ENCODE measurements at regions not wholly inside any gene's neighbourhood (a gene's known extent, or its start where the extent isn't known, plus 50 kb on each side); places are given as distances from the start of the nearest gene placed in this dataset.

GRCh38 chr5:125961150-125961549 is 462.1 kb upstream of the GRAMD2B start:
- no peak for TF ChIP-seq CTCF (IDR thresholded peaks at IDR 0.05; ENCODE audit: borderline replicate concordance, control extremely low read depth, extremely low read depth, insufficient read depth, missing control alignments)
- DNase-seq (ENCODE audit: low spot score), result no peak
- in situ Hi-C loops (cut with MboI; ENCODE audit: low sequenced_read_pairs, unreplicated experiment), result no loop called here

GRCh38 chr5:125965577-125965976 is 457.6 kb upstream of the GRAMD2B start:
- no peak for TF ChIP-seq CTCF (IDR thresholded peaks at IDR 0.05; ENCODE audit: borderline replicate concordance, control extremely low read depth, extremely low read depth, insufficient read depth, missing control alignments)
- no peak for DNase-seq (ENCODE audit: low spot score)
- in situ Hi-C loops (cut with MboI; ENCODE audit: low sequenced_read_pairs, unreplicated experiment), result no loop called here

GRCh38 chr5:125967576-125967975 is 455.6 kb upstream of the GRAMD2B start:
- no peak for TF ChIP-seq CTCF (IDR thresholded peaks at IDR 0.05; ENCODE audit: borderline replicate concordance, control extremely low read depth, extremely low read depth, insufficient read depth, missing control alignments)
- in situ Hi-C loops (cut with MboI; ENCODE audit: low sequenced_read_pairs, unreplicated experiment), result no loop called here
- DNase-seq (ENCODE audit: low spot score), result no peak

GRCh38 chr5:125969011-125969813 is 454.0 kb upstream of the GRAMD2B start:
- TF ChIP-seq CTCF (IDR thresholded peaks at IDR 0.05; ENCODE audit: borderline replicate concordance, control extremely low read depth, extremely low read depth, insufficient read depth, missing control alignments), result no peak
- no peak for DNase-seq (ENCODE audit: low spot score)
- in situ Hi-C loops (cut with MboI; ENCODE audit: low sequenced_read_pairs, unreplicated experiment), result no loop called here

- in situ Hi-C loops (cut with MboI; ENCODE audit: low sequenced_read_pairs, unreplicated experiment), result no loop called here
- no peak for DNase-seq (ENCODE audit: low spot score)
- TF ChIP-seq CTCF (IDR thresholded peaks at IDR 0.05; ENCODE audit: borderline replicate concordance, control extremely low read depth, extremely low read depth, insufficient read depth, missing control alignments), result no peak
These were observed 453.4 kb upstream of the GRAMD2B start for GRCh38 chr5:125969814-125970171.

- no peak for TF ChIP-seq CTCF (IDR thresholded peaks at IDR 0.05; ENCODE audit: borderline replicate concordance, control extremely low read depth, extremely low read depth, insufficient read depth, missing control alignments)
- no peak for DNase-seq (ENCODE audit: low spot score)
- in situ Hi-C loops (cut with MboI; ENCODE audit: low sequenced_read_pairs, unreplicated experiment), result no loop called here
These were observed 452.4 kb upstream of the GRAMD2B start for GRCh38 chr5:125970631-125971307.

Data from GM13976 (cell line).